ENCODE measurements at regions not wholly inside any gene's neighbourhood (a gene's known extent, or its start where the extent isn't known, plus 50 kb on each side); places are given as distances from the start of the nearest gene placed in this dataset.

DNA sequence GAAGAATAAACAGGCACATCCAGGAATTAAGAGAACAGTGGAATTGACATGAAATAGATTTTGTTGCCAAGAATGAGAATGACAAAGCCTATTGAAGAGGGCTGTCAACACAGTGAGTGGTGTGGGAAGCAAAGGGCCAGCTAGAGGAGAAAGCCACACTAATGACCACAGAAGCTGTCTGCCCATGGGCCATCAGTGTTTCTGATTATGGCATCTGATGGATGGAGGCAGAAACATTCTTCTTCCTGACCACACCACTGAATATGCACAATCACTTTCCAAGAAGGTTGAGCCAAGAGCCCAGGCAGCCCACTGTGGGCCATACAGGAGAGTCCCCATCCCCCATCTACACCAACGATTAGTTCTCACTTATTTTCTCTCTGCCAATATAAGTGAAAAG lies 146.0 kb upstream of the SH3BP4 start:
- no peak for TF ChIP-seq POLR2A (IDR thresholded peaks at IDR 0.05)
- TF ChIP-seq, protein P1, sequence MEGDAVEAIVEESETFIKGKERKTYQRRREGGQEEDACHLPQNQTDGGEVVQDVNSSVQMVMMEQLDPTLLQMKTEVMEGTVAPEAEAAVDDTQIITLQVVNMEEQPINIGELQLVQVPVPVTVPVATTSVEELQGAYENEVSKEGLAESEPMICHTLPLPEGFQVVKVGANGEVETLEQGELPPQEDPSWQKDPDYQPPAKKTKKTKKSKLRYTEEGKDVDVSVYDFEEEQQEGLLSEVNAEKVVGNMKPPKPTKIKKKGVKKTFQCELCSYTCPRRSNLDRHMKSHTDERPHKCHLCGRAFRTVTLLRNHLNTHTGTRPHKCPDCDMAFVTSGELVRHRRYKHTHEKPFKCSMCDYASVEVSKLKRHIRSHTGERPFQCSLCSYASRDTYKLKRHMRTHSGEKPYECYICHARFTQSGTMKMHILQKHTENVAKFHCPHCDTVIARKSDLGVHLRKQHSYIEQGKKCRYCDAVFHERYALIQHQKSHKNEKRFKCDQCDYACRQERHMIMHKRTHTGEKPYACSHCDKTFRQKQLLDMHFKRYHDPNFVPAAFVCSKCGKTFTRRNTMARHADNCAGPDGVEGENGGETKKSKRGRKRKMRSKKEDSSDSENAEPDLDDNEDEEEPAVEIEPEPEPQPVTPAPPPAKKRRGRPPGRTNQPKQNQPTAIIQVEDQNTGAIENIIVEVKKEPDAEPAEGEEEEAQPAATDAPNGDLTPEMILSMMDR (IDR thresholded peaks at IDR 0.05), result no peak
- no peak for TF ChIP-seq EP300 (IDR thresholded peaks at IDR 0.05)

Data from tibial nerve (tissue), 4 donors.